ENCODE measurements at regions not wholly inside any gene's neighbourhood (a gene's known extent, or its start where the extent isn't known, plus 50 kb on each side); places are given as distances from the start of the nearest gene placed in this dataset.

DNA sequence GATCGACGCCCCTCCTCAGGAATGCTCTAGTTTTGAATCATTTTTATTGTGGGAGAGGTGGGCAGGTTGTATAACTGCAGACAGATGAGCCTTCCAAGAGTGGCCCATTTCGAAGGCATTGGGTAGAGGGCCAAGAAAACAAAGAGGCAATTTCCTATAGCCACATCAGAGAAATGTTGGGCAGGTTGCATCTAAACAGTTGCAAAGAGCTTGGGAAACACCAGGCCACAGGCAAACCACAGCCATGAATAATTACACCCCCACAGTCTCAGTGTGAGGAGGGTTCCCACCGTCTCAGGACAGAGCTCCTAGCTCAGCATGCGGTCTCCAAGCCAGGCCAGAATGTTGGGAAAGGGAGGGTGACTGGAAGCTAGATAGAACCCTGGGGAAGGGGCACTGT lies 257.3 kb downstream of the ABHD5 start:
- ChIA-PET POLR2A (no interaction called here), CTCF (no interaction called here)
- H3K36me3 ChIP-seq (ENCODE audit: control insufficient read depth, insufficient read depth, low read length) = no peaks in the 10 kb centered on the region
- intact Hi-C loops (cut with micrococcal nuclease; ENCODE audit: unreplicated experiment) (no loop called here), in situ Hi-C loops (cut with HindIII; ENCODE audit: low pct_unique_long_range_greater_than_20kb, low sequenced_read_pairs) (no loop called here)
- no peak overlapping the region for H3K27ac ChIP-seq (ENCODE audit: low read length)
- no TSS peak for BruUV-seq (replicated peaks)
- no peak for ATAC-seq
- DNase-seq (ENCODE audit: low read depth, low spot score) = no peak
- H3K4me1 ChIP-seq (ENCODE audit: control insufficient read depth, insufficient read depth, low read length) = no peaks in the 10 kb centered on the region
- H3K4me3 ChIP-seq (ENCODE audit: low read depth in 2 of 2, low read length in 2 of 2) = no peak overlapping the region
- no peak for TF ChIP-seq TCF7L2 (IDR thresholded peaks at IDR 0.05; ENCODE audit: low read depth, low read length)
- no peak for TF ChIP-seq POLR2AphosphoS5 (IDR thresholded peaks at IDR 0.05; ENCODE audit: low read depth, low read length)
- TF ChIP-seq, protein P1, sequence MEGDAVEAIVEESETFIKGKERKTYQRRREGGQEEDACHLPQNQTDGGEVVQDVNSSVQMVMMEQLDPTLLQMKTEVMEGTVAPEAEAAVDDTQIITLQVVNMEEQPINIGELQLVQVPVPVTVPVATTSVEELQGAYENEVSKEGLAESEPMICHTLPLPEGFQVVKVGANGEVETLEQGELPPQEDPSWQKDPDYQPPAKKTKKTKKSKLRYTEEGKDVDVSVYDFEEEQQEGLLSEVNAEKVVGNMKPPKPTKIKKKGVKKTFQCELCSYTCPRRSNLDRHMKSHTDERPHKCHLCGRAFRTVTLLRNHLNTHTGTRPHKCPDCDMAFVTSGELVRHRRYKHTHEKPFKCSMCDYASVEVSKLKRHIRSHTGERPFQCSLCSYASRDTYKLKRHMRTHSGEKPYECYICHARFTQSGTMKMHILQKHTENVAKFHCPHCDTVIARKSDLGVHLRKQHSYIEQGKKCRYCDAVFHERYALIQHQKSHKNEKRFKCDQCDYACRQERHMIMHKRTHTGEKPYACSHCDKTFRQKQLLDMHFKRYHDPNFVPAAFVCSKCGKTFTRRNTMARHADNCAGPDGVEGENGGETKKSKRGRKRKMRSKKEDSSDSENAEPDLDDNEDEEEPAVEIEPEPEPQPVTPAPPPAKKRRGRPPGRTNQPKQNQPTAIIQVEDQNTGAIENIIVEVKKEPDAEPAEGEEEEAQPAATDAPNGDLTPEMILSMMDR (IDR thresholded peaks at IDR 0.05) = no peak
- TF ChIP-seq SIN3A (IDR thresholded peaks at IDR 0.05; ENCODE audit: borderline replicate concordance, insufficient read depth, low read depth, low read length) = no peak
- TF ChIP-seq, protein P2, sequence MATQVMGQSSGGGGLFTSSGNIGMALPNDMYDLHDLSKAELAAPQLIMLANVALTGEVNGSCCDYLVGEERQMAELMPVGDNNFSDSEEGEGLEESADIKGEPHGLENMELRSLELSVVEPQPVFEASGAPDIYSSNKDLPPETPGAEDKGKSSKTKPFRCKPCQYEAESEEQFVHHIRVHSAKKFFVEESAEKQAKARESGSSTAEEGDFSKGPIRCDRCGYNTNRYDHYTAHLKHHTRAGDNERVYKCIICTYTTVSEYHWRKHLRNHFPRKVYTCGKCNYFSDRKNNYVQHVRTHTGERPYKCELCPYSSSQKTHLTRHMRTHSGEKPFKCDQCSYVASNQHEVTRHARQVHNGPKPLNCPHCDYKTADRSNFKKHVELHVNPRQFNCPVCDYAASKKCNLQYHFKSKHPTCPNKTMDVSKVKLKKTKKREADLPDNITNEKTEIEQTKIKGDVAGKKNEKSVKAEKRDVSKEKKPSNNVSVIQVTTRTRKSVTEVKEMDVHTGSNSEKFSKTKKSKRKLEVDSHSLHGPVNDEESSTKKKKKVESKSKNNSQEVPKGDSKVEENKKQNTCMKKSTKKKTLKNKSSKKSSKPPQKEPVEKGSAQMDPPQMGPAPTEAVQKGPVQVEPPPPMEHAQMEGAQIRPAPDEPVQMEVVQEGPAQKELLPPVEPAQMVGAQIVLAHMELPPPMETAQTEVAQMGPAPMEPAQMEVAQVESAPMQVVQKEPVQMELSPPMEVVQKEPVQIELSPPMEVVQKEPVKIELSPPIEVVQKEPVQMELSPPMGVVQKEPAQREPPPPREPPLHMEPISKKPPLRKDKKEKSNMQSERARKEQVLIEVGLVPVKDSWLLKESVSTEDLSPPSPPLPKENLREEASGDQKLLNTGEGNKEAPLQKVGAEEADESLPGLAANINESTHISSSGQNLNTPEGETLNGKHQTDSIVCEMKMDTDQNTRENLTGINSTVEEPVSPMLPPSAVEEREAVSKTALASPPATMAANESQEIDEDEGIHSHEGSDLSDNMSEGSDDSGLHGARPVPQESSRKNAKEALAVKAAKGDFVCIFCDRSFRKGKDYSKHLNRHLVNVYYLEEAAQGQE (IDR thresholded peaks at IDR 0.05; ENCODE audit: insufficient read depth in 1 of 2, low read depth in 2 of 2, low read length in 1 of 2) = no peak
- no peaks in the 10 kb centered on the region; the same call in 1 of the 2 replicates for H3K27me3 ChIP-seq (ENCODE audit: control insufficient read depth, insufficient read depth, low read length)
- H3K9me3 ChIP-seq (ENCODE audit: control insufficient read depth, insufficient read depth, low read depth, low read length) = no peaks in the 10 kb centered on the region

DNA sequence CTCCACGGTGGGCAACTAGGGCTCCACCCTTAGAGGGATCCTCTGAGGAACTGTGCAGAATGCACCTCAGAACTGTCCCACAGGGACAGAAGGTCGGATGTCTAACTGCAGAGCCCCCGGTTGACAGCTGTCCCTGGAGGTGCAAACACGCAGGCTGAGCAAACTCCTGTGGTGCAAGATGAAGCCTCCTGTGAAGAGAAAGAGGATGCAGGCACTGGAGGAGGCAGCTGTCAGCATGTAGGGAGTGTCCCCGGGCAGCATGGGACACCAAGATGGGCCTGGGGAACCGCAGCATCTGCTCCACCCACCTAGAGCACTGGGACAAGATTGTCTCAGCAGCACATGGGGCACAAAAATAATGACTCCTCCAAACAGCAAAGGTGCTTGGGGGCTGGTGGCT lies 258.9 kb downstream of the ABHD5 start:
- H3K36me3 ChIP-seq (ENCODE audit: control insufficient read depth, insufficient read depth, low read length) = no peaks in the 10 kb centered on the region
- DNase-seq (ENCODE audit: low read depth, low spot score) = no peak
- H3K27ac ChIP-seq (ENCODE audit: low read length) = no peak overlapping the region
- no peaks in the 10 kb centered on the region; the same call in 1 of the 2 replicates for H3K27me3 ChIP-seq (ENCODE audit: control insufficient read depth, insufficient read depth, low read length)
- intact Hi-C loops (cut with micrococcal nuclease; ENCODE audit: unreplicated experiment) = no loop called here
- no peaks in the 10 kb centered on the region for H3K9me3 ChIP-seq (ENCODE audit: control insufficient read depth, insufficient read depth, low read depth, low read length)
- ATAC-seq = no peak
- no peaks in the 10 kb centered on the region for H3K4me1 ChIP-seq (ENCODE audit: control insufficient read depth, insufficient read depth, low read length)
- H3K4me3 ChIP-seq (ENCODE audit: low read depth in 2 of 2, low read length in 2 of 2) = no peak overlapping the region
- in situ Hi-C loops (cut with HindIII; ENCODE audit: low pct_unique_long_range_greater_than_20kb, low sequenced_read_pairs) = no loop called here
- no TSS peak for BruUV-seq (replicated peaks)
- ChIA-PET CTCF (no interaction called here), POLR2A (interaction anchor here (0.7 kb wide), 1 partner anchor 42 kb away, joined by 10 read pairs; no protein-coding TSS in a partner anchor)
- TF ChIP-seq, protein P2 (IDR thresholded peaks at IDR 0.05; ENCODE audit: insufficient read depth in 1 of 2, low read depth in 2 of 2, low read length in 1 of 2) = no peak
- TF ChIP-seq TCF7L2 (IDR thresholded peaks at IDR 0.05; ENCODE audit: low read depth, low read length) (no peak), SIN3A (IDR thresholded peaks at IDR 0.05; ENCODE audit: borderline replicate concordance, insufficient read depth, low read depth, low read length) (no peak), POLR2AphosphoS5 (IDR thresholded peaks at IDR 0.05; ENCODE audit: low read depth, low read length) (no peak)
- TF ChIP-seq, protein P1 (IDR thresholded peaks at IDR 0.05) = no peak

Data from Panc1 (cell line).